Right renal cortex interstitium (tissue), 3 donors: ENCODE measurements at regions not wholly inside any gene's neighbourhood (a gene's known extent, or its start where the extent isn't known, plus 50 kb on each side); places are given as distances from the start of the nearest gene placed in this dataset.

Experiments
- DNase-seq, 3 donors: peaks; one replicate each; pipeline ENCODE4 v3.0.0-alpha.2; 2013; ENCODE audit warnings: low read depth in 3 of 3, low spot score in 2 of 3

DNA sequence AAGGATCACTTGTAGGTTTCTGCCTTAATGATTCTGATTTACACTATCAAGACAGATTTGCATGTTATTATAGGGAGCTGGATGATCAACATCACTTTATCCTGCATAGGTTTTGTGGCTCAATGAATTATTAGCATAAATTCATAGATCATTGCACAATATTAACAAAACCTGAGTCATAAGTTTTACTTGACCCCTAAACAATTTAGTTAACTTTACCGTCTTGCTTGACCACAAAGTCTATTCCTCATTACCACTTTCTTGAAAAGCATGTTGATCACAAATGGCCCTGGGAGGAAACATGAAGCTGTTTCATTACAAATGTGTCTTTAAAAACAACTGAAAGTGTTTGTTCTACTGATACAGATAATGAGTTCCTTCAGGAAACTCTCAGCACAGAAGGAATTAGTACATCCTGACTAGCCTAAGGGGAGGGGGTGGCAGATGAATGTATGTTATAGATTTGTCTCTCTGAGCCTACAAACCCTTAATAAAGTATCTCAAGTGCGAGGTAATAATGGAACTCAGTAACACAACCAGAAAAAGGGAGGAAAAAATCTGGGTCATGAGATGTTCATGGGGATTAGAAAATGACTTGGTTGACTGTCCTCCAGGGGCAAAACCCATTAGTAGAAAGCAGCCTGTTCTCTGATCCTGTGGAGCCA, 303.4 kb downstream of the PIK3C3 start:
- no peak for DNase-seq

DNA sequence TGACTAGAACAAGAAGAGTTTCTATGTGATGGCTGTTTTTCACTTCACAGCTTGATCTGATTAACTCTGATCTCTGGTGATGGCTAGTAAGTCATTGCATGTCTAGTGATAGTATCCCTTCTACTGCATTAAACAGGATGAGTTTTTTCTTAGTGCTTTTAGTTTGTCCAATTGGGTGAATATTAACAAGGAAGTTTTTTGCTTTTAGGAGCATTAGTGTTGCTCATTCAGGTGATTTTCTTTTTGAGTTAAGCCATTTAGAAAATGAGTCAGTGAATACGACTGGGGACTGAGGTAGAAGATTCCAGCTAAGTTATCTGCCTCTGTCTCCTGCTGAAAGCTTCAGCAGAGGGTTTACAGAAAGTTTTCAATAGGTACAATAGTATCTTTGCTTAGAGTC, 306.7 kb downstream of the PIK3C3 start:
- no peak for DNase-seq

DNA sequence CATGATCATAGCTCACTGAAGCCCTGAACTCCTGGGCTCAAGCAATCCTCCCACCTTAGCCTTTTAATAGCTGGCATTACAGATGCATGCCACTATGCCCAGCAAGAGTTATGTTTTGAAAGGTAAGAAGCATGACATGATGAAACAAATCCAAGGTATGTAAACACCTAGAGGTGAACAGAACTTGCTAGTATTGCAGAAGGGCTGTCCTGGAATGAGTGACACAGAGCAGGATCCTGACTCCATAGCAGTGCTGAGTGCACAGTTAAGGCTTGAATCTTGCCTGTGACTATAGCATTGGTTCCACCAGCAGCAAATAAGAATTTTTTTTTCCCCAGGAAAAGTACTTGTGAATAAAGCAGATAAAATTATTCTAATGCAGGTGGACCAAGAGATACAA, 309.5 kb downstream of the PIK3C3 start:
- DNase-seq = no peak

DNA sequence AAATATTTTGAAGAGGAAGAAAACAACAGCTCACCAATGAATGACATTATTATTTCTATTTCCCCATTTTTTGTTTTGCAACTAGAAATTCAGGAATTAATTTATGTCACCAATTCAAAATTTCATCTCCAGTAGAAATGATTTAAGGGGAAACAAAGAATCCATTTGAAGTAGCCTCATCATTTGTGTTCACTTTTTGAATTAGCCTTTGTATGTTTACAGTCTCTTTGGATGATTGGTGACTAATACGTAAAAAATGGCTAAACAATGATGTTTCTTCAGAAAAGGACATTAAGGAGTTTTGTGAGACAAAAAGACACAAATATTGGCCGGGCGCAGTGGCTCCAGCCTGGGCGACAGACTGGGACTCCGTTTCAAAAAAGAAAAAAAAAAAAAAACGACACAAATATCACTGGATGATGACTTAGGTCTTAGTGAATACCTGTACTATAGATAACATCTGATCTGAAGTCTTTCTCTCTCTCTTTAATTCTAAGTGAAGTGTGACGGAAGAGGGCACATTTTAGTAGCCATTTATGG, 313.2 kb downstream of the PIK3C3 start:
- no peak for DNase-seq

DNA sequence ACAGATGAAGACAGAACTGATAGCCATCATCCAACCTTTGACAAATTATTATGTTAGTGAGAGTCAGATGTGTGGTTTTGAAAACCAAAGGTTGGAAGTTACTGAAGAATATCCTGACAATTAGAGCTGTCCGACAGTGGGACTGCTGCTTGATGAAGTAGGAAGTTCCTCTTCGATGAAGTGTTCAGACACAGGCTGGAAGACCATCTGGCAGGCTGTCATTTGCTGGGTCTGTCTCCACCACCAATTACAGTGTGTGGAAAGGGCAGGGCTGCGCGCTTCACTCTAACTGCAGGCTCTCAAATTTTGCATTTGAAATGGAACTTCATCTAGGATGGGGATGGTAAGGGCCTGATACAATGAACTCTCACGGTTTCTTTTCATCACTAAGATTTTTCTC, 313.8 kb downstream of the PIK3C3 start:
- DNase-seq = no peak

DNA sequence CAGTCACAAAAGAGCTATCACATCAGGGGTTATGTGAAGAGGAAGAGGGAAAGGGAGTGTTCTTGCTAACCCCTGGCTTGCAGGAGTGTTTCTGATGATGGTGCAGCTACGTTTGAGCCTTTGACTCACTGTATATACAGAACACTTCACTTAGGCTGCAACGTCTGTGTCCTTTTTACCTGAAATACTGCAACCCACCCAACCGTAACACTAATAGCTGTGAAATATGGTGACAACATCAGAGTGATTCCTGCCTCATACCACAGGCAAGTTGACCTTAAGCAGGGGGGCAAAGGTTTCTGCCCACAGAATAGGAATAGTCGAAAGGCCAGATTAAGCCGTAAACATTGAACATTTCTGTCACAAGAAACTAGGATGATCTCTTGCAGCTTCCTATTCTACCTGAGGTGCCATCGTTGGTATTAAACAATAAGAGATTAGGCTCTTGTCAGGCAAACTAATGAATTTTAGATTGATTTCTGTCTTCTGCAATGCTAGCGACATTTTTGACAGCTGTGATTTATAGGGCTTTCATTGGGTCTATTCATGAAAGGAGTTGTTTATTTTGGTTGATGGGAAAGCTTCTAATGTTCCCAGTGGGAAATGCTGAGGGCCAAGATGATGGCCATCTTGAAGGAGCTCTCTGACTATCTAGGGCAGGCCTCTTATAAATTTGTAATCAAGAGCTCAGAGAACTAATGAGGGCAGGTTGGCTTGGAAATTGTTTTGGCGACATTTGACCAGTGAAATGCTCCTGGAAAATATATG, 316.8 kb downstream of the PIK3C3 start:
- DNase-seq = no peak

DNA sequence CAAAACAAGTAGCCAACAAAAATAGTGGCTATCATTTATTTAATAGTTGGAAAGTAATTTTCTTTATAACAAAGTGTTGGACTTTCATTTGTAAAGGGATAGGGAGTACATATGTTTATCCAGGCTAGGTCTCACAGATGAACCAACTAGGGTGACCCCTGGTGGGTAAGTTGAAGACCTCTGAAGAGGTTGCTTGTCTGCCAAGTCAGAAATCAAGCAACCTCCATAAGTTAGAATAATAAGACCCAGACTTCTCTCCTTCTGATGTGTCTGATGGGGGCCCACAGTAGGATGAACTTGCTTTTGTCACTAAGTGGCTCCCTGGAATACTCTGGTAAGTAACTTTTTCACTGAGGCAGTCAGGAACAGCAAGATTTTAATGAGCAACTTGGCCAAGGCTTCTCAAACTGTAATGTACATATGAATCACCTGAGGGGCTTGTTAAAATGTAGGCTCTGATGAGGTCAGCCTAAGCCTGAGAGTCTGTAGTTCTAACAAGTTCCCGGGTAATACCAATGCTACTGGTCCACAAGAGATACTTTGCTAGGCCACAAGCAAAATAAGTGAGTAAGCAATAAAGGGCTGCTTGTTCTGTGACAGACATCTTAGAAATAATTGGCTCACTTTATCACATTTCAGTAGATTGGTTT, 319.6 kb downstream of the PIK3C3 start:
- no peak for DNase-seq

DNA sequence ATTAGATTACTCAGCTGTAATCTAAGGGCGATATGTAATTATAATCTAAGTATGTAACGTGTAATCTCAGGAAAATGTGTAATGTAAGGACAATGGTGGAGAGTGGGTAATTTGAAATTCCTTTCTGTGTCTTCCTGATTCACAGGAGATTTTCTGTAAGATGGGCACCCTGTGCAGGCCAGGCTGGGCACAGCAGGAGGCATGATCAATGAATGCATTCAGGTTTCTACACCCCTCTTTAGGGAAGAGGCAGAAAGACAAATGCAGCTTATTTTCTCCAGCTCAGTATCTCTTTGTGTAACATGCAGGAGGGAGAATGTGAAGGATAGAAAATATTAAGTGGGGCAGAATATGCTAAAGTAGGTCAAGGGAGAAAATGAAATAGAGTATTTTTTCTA, 320.1 kb downstream of the PIK3C3 start:
- DNase-seq = no peak

DNA sequence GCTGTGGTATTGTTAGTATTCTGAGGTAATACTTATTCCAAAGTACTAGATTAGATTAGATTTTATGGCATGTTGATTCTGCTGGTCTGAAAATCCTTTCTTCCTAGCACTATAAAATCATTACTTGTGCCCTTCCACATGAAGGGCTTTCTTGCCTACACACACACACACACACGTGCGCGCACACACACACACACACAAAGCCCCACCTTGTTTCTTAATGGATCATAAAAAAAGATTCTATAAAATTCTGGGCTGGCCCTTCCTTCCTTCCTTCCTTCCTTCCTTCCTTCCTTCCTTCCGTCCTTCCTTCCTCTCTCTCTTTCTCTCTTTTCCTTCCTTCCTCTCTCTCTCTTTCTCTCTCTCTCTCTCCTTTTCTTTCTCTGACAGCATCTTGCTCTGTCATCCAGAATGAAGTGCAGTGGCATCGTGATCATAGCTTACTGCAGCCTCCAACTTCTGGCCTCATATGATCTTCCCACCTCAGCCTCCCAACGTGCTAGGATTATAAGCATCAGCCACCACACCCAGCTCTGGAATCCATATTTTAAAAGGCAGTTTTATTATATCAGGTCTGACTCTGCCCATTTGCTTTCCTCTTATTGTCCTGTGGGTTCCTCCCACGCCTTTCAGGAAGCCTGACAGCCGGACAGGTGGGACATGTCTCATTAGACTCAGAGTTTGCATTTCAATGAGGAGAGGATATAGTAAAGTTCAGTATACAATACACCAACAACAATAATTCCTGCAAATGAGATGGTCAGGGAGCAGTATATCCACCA, 321.1 kb downstream of the PIK3C3 start:
- DNase-seq = no peak

DNA sequence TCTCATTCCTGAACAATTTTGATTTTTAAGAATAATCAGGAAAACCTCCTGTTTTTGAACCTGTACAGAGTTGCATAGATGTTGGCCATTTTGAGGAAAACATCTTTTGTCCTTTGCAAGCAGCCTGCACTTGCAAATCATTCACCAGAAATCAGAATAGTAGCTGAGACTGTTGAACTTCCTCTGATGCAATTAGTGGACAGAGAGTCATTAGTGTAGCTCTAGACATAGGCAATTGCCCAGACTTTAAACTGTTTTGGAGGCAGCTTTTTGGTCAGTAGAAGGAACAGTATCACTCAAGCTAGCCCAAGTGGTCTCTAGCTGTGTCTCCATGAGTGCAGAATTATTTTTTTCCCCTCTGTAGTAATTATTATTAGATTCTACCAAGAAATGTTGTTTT, 326.1 kb downstream of the PIK3C3 start:
- no peak for DNase-seq

DNA sequence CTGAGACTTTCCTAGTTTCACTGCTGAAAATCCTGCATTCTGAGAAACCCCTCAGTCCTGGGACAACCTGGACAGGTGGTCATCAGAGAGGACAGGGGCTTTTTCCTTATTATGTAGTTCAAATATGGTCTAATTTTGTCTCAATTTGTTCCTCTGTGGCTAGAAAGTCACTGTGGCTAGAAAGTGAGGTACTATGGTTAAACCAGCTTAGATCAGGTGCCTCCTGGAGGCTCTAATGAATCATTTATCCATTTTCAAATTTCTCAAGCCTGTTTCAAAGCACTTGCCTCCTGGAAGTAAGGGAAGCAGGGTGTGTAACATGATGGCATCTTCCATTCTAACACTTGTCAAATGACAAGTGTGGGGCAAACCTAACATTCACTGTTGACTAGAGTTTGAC, 326.8 kb downstream of the PIK3C3 start:
- DNase-seq = no peak

DNA sequence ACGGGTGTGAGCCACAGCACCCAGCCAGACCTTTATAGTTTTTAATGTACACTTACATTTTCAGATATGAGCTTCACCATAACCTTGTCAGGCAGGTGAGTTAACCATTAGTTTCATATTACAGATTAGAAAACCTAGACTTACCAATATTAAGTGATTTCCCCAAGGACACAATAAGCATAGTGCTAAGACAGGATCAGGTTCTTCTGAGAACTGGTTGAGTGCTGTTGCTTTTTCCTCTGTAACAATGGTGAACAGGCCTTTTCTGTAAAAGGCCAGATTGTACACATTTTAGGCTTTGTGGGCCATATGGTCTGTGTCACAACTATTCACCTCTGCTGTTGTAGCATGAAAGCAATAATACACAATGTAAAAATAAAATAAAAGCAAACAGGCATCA, 332.0 kb downstream of the PIK3C3 start:
- no peak for DNase-seq

DNA sequence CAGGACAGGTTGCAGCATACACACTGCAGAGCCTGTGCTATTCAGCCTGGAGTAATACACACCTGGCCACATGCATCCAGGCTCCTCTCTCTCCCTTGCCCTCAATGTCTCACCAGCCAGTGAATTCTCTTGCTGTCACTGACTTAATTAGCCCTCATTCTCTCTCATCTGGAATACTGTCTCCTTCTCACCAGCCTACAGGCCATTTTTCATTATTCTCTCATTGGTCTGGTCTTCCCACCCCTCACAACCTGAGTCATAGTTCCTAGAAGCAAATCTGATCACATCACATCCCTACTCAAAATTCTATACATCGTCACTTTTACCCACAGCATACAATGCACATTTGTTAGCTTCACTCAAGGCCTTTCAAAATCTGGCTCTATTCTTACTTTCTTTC, 333.1 kb downstream of the PIK3C3 start:
- DNase-seq = no peak

DNA sequence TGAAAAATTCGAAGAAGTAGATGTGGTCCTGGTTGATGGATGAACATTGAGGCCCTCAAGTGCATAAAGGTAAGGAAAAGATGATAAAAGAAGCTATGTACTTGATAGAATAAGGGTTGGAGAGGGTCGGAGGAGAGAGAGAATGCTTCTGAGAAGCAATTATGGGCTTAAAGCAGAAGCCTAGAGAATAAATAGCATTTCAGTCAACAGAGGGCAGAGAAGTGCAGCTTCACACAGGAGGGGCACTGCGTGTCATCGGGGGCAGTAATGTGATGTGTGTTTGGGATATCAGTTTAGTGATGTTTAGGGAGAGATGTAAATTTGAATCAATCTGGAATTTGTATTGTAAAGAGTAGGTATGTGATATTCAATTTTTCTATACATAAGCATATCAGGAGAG, 334.5 kb downstream of the PIK3C3 start:
- no peak for DNase-seq

DNA sequence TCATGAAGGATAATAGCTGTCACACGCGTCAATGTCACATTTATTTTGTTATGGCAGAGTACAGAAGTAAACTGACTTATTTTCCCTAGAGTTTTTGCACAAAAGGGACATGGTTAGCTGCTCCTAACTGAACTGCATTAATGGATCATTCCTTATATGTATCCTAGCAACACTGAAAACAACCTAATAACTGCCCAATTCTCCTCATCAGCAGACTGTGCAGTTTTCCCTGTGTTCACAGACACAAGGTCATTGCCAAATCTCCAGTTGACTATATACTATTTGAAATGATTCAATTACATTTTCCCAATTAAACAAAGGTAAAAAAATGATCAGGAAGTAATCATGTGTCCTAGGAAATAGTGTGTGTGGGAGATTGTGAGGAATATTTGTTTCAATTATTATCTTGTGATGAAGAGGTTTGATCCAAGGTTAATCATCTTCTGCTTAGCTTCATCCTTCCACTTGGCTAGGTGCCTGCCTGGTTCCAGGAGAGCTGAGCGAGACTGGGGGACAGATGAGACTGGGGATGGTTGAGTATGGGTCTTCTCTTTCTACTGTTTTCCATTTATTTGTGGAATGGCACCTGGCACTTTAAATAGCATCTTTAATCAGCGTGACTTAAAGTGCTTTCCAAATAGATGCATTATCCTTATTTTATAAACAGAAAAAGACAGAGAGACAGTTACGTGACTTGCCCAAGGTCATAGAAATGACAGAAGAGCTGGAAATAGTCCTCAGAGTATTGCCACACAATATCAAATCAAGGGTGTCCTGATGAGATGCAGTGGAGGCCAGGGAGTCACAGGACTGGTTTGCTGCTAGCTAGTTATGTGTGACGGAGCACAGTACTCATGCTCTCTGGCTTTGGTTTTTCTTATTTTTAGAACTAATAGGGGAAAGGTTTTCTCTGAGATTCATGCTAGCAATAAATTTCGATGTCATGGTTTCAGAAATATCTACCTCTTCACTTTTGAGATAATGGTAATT, 335.6 kb downstream of the PIK3C3 start:
- DNase-seq = no peak

DNA sequence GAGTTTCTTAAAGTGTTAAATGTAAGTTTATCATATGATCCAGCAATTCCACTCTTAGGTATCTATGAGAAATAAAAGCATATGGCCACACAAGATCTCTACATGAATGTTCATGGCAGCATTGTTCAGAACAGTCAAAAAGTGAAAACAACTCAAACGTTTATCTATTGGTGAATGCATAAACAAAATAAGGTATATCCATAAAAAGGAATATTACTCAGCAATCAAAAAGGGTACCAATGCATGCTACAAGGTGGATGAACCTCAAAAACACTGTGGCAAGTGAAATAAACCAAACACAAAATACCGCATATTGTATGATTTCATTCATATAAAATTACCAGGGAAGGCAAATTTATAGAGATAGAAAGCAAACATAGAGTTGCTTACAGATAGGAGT, 337.6 kb downstream of the PIK3C3 start:
- no peak for DNase-seq

DNA sequence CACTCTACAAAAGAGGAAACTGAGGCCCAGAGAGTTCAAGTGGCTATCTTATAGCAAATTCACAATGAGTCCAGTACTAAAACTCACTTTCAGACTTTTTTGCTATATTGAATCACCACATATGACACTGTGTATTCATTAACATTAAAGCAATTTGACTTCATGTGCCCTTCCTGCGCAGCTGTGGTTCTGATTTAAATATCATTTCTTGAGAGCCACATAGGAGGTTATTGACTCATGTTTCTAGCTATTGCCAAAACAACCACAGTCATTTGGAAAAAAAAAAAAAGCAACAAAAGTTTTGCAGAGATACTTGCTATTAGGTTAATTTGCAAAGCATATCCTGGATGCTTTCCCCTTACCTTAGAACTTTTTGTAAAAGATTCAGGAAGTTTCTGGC, 341.2 kb downstream of the PIK3C3 start:
- no peak for DNase-seq

DNA sequence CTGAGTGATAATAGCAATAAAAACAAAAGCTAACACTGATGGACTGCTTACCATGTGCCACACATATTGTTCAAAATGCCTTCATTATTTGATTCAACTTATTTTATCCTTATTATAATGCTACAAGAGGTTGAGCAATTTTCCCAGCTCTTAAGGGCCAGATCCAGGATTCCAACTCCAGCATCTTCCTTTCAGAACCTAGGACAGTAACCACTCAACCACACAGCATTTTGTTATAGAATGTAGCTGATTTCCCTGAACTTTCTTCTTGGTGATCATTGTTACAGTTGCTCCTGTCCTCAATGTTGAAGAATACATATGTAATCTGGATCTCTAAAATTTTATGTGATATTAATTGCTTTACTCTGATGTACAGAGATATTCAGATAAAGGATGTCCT, 341.7 kb downstream of the PIK3C3 start:
- no peak for DNase-seq

DNA sequence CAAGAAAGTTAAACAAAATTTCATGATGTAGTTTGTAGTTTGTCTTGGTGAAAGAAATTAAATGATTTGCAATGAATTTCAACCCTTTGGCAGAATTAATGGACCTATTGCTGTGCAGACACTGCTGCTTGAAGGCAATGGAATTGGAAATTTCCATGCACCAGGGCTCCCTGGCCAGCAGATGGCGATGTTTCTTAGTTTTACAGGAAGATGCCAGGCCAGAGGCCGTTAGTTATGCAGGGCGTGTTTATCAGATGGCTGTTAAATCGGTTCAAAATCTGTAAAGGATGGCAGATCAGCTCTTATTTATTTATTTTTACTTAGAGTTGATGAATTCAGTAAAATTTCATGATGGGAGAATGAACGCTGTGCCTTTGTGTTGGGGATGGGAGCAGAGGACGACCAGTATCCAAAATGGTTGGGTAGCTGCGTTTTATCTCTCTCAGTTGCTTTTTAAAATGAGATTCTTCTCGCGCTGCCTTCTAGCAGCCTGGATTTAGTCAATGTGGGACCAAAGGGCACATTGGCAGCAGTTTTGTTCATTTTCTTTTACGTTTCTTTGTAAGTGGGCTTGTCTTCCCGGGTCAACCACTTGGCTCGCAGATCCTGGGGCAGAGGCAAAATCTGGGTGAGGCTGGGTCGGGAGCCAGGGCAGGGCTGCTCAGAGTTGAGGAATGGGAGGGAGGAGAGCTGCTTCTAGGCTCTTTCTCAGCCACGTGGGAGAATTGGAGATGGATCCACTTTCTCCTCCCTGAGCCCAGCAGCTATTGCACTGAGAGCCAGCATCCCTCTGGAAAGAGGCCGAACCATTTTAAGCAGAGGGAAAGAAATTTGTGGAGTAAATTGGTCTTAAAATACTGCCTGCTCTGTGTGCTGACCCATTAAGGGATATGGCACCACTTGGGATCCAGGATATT, 344.0 kb downstream of the PIK3C3 start:
- DNase-seq = peak; percentile 70 to 78 (median 71)
